ENCODE measurements at regions not wholly inside any gene's neighbourhood (a gene's known extent, or its start where the extent isn't known, plus 50 kb on each side); places are given as distances from the start of the nearest gene placed in this dataset.
"Not testable (repeated sequence)": the region's sequence is repeated elsewhere in the genome, so short reads cannot be mapped to it uniquely, and the experiment has no call there.

GRCh38 chr15:75116143-75116542 lies 85.5 kb upstream of the C15orf39 start:
- ATAC-seq (replicated peaks in 1 of 4); H3K36me3 ChIP-seq (ENCODE audit: control insufficient read depth in 2 of 2, extremely low read depth in 1 of 2, insufficient read depth in 1 of 2, low read length in 1 of 2); POLR2A ChIA-PET; CTCF ChIA-PET; H3K4me3 ChIP-seq (ENCODE audit: control insufficient read depth in 1 of 2, extremely low read depth in 1 of 2, low read length in 1 of 2); H3K9me3 ChIP-seq; H3K27me3 Mint-ChIP-seq; H3K27ac Mint-ChIP-seq; H3K36me3 Mint-ChIP-seq; H3K27ac ChIP-seq (ENCODE audit: low read length); H3K4me1 ChIP-seq (ENCODE audit: control insufficient read depth in 1 of 2, extremely low read depth in 1 of 2, insufficient read depth in 2 of 2, low read length in 2 of 2); H3K27me3 ChIP-seq (replicated peaks in 1 of 2; ENCODE audit: control insufficient read depth in 2 of 2, extremely low read depth in 1 of 2, insufficient read depth in 2 of 2, low read length in 1 of 2); H3K4me3 Mint-ChIP-seq; DNase-seq: not testable (repeated sequence)
- Mint-ChIP-seq H3K9me3 (peaks cover 0 to 12% (median 7%) of the 10 kb centered on the region in 3 donors), H3K4me1 (peaks cover 0 to 10% (median 3%) of the 10 kb centered on the region in 3 donors)
- WGBS (ENCODE audit: insufficient coverage), result 96% methylated on average over 28 of the region's 31 CpGs

DNA sequence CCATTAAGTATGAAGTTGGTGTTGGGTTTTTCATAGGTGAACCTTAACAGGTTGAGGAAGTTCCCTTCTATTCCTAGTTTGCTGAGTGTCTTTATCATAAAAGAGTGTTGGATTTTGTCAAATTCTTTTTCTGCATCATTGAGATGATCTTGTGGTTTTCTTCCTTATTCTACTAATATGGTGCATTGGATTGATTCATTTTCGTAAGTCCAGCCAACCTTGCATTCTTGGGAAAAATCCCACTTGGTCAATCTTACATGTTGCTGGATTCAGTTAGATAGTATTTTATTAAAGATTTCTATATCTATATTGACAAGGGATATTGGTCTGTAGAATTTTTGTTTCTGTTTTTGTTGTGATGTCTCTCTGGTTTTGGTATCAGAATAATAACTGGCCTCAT lies 83.7 kb upstream of the C15orf39 start:
- no CpG with 5 or more reads among the region's 1 CpG for WGBS (ENCODE audit: insufficient coverage)
- POLR2A ChIA-PET, result no interaction called here
- Histone ChIP-seq H3K4me3 (ENCODE audit: control insufficient read depth in 1 of 2, extremely low read depth in 1 of 2, low read length in 1 of 2) (no peak overlapping the region), H3K27ac (ENCODE audit: low read length) (no peak overlapping the region), H3K27me3 (replicated peaks in 1 of 2; ENCODE audit: control insufficient read depth in 2 of 2, extremely low read depth in 1 of 2, insufficient read depth in 2 of 2, low read length in 1 of 2) (no peaks in the 10 kb centered on the region), H3K4me1 (ENCODE audit: control insufficient read depth in 1 of 2, extremely low read depth in 1 of 2, insufficient read depth in 2 of 2, low read length in 2 of 2) (no peaks in the 10 kb centered on the region), H3K36me3 (ENCODE audit: control insufficient read depth in 2 of 2, extremely low read depth in 1 of 2, insufficient read depth in 1 of 2, low read length in 1 of 2) (no peaks in the 10 kb centered on the region), H3K9me3 (peaks cover 3% of the 10 kb centered on the region)
- Mint-ChIP-seq H3K4me1 (peaks cover 0 to 6% (median 3%) of the 10 kb centered on the region in 3 donors), H3K9me3 (peaks cover 0 to 7% (median 2%) of the 10 kb centered on the region in 3 donors), H3K36me3 (peaks cover 5% of the 10 kb centered on the region), H3K27ac (no peak overlapping the region), H3K27me3 (no peaks in the 10 kb centered on the region), H3K4me3 (no peak overlapping the region)
- DNase-seq (no peak), ATAC-seq (replicated peaks in 1 of 4) (no peak)
- CTCF ChIA-PET, result no interaction called here

DNA sequence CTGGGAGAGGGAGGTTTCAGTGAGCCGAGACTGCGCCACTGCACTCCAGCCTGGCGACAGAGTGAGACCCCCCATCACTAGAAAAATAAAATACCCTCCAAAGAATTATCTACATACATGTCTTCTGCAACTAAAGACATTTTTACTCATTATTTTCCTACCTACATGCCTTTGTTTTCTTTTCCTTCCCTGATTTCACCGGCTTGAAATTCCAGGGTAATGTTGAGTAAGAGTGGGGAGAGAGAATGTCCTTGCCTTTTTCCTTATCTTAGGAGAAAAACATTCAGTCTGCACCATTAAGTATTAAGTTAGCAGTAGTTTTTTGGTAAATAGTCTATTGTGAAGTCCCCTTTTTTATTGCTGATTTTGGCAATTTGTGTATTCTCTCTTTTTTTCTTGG lies 82.4 kb upstream of the C15orf39 start:
- DNase-seq; H3K4me1 ChIP-seq (ENCODE audit: control insufficient read depth in 1 of 2, extremely low read depth in 1 of 2, insufficient read depth in 2 of 2, low read length in 2 of 2); ATAC-seq (replicated peaks in 1 of 4); H3K4me1 Mint-ChIP-seq; H3K9me3 ChIP-seq; POLR2A ChIA-PET; H3K9me3 Mint-ChIP-seq; H3K4me3 Mint-ChIP-seq; H3K36me3 ChIP-seq (ENCODE audit: control insufficient read depth in 2 of 2, extremely low read depth in 1 of 2, insufficient read depth in 1 of 2, low read length in 1 of 2); H3K4me3 ChIP-seq (ENCODE audit: control insufficient read depth in 1 of 2, extremely low read depth in 1 of 2, low read length in 1 of 2); H3K27me3 Mint-ChIP-seq; H3K27ac Mint-ChIP-seq; H3K27me3 ChIP-seq (replicated peaks in 1 of 2; ENCODE audit: control insufficient read depth in 2 of 2, extremely low read depth in 1 of 2, insufficient read depth in 2 of 2, low read length in 1 of 2); H3K27ac ChIP-seq (ENCODE audit: low read length); H3K36me3 Mint-ChIP-seq; CTCF ChIA-PET: not testable (repeated sequence)
- WGBS (ENCODE audit: insufficient coverage), result no CpG with 5 or more reads among the region's 4 CpGs

- Histone ChIP-seq H3K4me3 (ENCODE audit: control insufficient read depth in 1 of 2, extremely low read depth in 1 of 2, low read length in 1 of 2) (no peak overlapping the region), H3K36me3 (ENCODE audit: control insufficient read depth in 2 of 2, extremely low read depth in 1 of 2, insufficient read depth in 1 of 2, low read length in 1 of 2) (no peaks in the 10 kb centered on the region), H3K9me3 (no peaks in the 10 kb centered on the region), H3K27me3 (replicated peaks in 1 of 2; ENCODE audit: control insufficient read depth in 2 of 2, extremely low read depth in 1 of 2, insufficient read depth in 2 of 2, low read length in 1 of 2) (peaks cover 0 to 6% of the 10 kb centered on the region in 2 experiments), H3K4me1 (ENCODE audit: control insufficient read depth in 1 of 2, extremely low read depth in 1 of 2, insufficient read depth in 2 of 2, low read length in 2 of 2) (no peaks in the 10 kb centered on the region), H3K27ac (ENCODE audit: low read length) (no peak overlapping the region)
- ATAC-seq (replicated peaks in 1 of 4), result no peak
- no peak for DNase-seq
- H3K36me3 Mint-ChIP-seq, result no peaks in the 10 kb centered on the region
- H3K4me3 Mint-ChIP-seq, result no peak overlapping the region
- no peaks in the 10 kb centered on the region for H3K9me3 Mint-ChIP-seq
- ChIA-PET POLR2A (no interaction called here), CTCF (no interaction called here)
- H3K27me3 Mint-ChIP-seq, result no peaks in the 10 kb centered on the region
- peaks cover 0 to 2% (median 0%) of the 10 kb centered on the region in 3 donors for H3K4me1 Mint-ChIP-seq
- no peak overlapping the region for H3K27ac Mint-ChIP-seq
Measured at GRCh38 chr15:75121491-75121890, 80.2 kb upstream of the C15orf39 start.

- H3K4me3 ChIP-seq (ENCODE audit: control insufficient read depth in 1 of 2, extremely low read depth in 1 of 2, low read length in 1 of 2), result no peak overlapping the region
- peaks cover 0 to 6% of the 10 kb centered on the region in 2 experiments for H3K27me3 ChIP-seq (replicated peaks in 1 of 2; ENCODE audit: control insufficient read depth in 2 of 2, extremely low read depth in 1 of 2, insufficient read depth in 2 of 2, low read length in 1 of 2)
- no peak overlapping the region for H3K27ac ChIP-seq (ENCODE audit: low read length)
- no peaks in the 10 kb centered on the region for H3K9me3 Mint-ChIP-seq
- H3K4me1 Mint-ChIP-seq, result peaks cover 0 to 4% (median 0%) of the 10 kb centered on the region in 3 donors
- H3K4me3 Mint-ChIP-seq, result no peak overlapping the region
- ChIA-PET CTCF (no interaction called here), POLR2A (no interaction called here)
- ATAC-seq (replicated peaks in 1 of 4), result no peak
- no peaks in the 10 kb centered on the region for H3K9me3 ChIP-seq
- DNase-seq, result no peak
- no peaks in the 10 kb centered on the region for H3K36me3 Mint-ChIP-seq
- peaks cover 0 to 2% of the 10 kb centered on the region in 2 experiments for H3K4me1 ChIP-seq (ENCODE audit: control insufficient read depth in 1 of 2, extremely low read depth in 1 of 2, insufficient read depth in 2 of 2, low read length in 2 of 2)
- H3K36me3 ChIP-seq (ENCODE audit: control insufficient read depth in 2 of 2, extremely low read depth in 1 of 2, insufficient read depth in 1 of 2, low read length in 1 of 2), result no peaks in the 10 kb centered on the region
- WGBS (ENCODE audit: insufficient coverage), result no CpG with 5 or more reads among the region's 5 CpGs
- no peaks in the 10 kb centered on the region for H3K27me3 Mint-ChIP-seq
- H3K27ac Mint-ChIP-seq, result no peak overlapping the region
Measured at GRCh38 chr15:75123395-75123794, 78.3 kb upstream of the C15orf39 start.

DNA sequence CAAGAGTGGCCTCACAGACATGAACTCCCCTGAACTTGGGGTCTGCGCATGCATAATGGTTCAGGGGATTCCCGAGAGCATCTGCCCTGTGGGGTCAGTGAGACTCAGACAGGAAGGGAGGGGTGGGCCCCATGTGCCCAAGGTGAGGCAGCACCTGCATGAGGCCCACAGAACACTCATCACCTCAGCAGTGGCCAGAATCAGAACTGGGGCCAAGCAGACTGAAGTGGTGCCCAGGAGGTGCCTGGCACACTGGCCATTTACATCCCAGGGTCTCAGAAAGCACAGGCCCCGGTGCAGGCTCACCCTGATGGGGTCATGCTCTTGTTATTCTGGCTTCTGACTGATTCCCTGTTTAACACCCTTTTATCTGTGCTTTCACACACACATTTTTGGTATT lies 77.4 kb upstream of the C15orf39 start:
- H3K4me3 ChIP-seq (ENCODE audit: control insufficient read depth in 1 of 2, extremely low read depth in 1 of 2, low read length in 1 of 2); H3K27me3 Mint-ChIP-seq; H3K27ac ChIP-seq (ENCODE audit: low read length); H3K4me1 Mint-ChIP-seq; H3K27ac Mint-ChIP-seq; H3K4me3 Mint-ChIP-seq; POLR2A ChIA-PET; H3K9me3 Mint-ChIP-seq; H3K36me3 Mint-ChIP-seq; DNase-seq; H3K9me3 ChIP-seq; ATAC-seq (replicated peaks in 1 of 4); H3K4me1 ChIP-seq (ENCODE audit: control insufficient read depth in 1 of 2, extremely low read depth in 1 of 2, insufficient read depth in 2 of 2, low read length in 2 of 2); CTCF ChIA-PET; H3K36me3 ChIP-seq (ENCODE audit: control insufficient read depth in 2 of 2, extremely low read depth in 1 of 2, insufficient read depth in 1 of 2, low read length in 1 of 2); H3K27me3 ChIP-seq (replicated peaks in 1 of 2; ENCODE audit: control insufficient read depth in 2 of 2, extremely low read depth in 1 of 2, insufficient read depth in 2 of 2, low read length in 1 of 2): not testable (repeated sequence)
- no CpG with 5 or more reads among the region's 3 CpGs for WGBS (ENCODE audit: insufficient coverage)

GRCh38 chr15:75125935-75126334 lies 75.7 kb upstream of the C15orf39 start:
- CTCF ChIA-PET, result interaction anchor here in 1 of 2 donors (0.6 to 0.7 kb wide), 2 partner anchors 38 to 502 kb away, joined by 3 read pairs; no protein-coding TSS in a partner anchor
- ATAC-seq (replicated peaks in 1 of 4), result no peak
- WGBS (ENCODE audit: insufficient coverage), result 96% methylated on average over 3 of the region's 5 CpGs

More at GRCh38 chr15:75125935-75126334, 75.7 kb upstream of the C15orf39 start:
- POLR2A ChIA-PET, result interaction anchor here in 1 of 2 donors (0.6 kb wide), 1 partner anchor 73 kb away, joined by 6 read pairs; no protein-coding TSS in a partner anchor
- no peak overlapping the region for H3K27ac ChIP-seq (ENCODE audit: low read length)
- H3K9me3 ChIP-seq, result no peaks in the 10 kb centered on the region
- Mint-ChIP-seq H3K27me3 (no peaks in the 10 kb centered on the region), H3K27ac (no peak overlapping the region), H3K9me3 (no peaks in the 10 kb centered on the region), H3K4me3 (no peak overlapping the region), H3K36me3 (no peaks in the 10 kb centered on the region), H3K4me1 (peaks cover 5 to 19% (median 9%) of the 10 kb centered on the region in 3 donors)
- H3K27me3 ChIP-seq (replicated peaks in 1 of 2; ENCODE audit: control insufficient read depth in 2 of 2, extremely low read depth in 1 of 2, insufficient read depth in 2 of 2, low read length in 1 of 2), result peaks cover 0 to 6% of the 10 kb centered on the region in 2 experiments
- H3K4me3 ChIP-seq (ENCODE audit: control insufficient read depth in 1 of 2, extremely low read depth in 1 of 2, low read length in 1 of 2), result no peak overlapping the region
- H3K36me3 ChIP-seq (ENCODE audit: control insufficient read depth in 2 of 2, extremely low read depth in 1 of 2, insufficient read depth in 1 of 2, low read length in 1 of 2), result no peaks in the 10 kb centered on the region
- H3K4me1 ChIP-seq (ENCODE audit: control insufficient read depth in 1 of 2, extremely low read depth in 1 of 2, insufficient read depth in 2 of 2, low read length in 2 of 2), result peaks cover 0 to 23% of the 10 kb centered on the region in 2 experiments
- DNase-seq, result no peak
